Thyroid gland (tissue), 4 donors: ENCODE measurements at regions not wholly inside any gene's neighbourhood (a gene's known extent, or its start where the extent isn't known, plus 50 kb on each side); places are given as distances from the start of the nearest gene placed in this dataset.

ENCODE experiments used
- POLR2A ChIP-seq, 2 donors: fragments of 450-650 bp; IDR thresholded peaks; one replicate each; pipeline ENCODE4 v1.6.1; 2017; ENCODE audit warnings: antibody characterized with exemption in 2 of 2, mild to moderate bottlenecking in 2 of 2, moderate library complexity in 1 of 2
- TF ChIP-seq, protein P1 (sequence below), 6 experiments: fragments of 200-600 bp in 3 of 6; fragments of 450-650 bp in 3 of 6; sonication (generic) in 3 of 6; IDR thresholded peaks; one replicate each; pipeline ENCODE4 v1.5.1; 2016 to 2019; ENCODE audit warnings: antibody characterized with exemption in 6 of 6, mild to moderate bottlenecking in 2 of 6, inconsistent platforms in 1 of 6, moderate library complexity in 1 of 6

DNA sequence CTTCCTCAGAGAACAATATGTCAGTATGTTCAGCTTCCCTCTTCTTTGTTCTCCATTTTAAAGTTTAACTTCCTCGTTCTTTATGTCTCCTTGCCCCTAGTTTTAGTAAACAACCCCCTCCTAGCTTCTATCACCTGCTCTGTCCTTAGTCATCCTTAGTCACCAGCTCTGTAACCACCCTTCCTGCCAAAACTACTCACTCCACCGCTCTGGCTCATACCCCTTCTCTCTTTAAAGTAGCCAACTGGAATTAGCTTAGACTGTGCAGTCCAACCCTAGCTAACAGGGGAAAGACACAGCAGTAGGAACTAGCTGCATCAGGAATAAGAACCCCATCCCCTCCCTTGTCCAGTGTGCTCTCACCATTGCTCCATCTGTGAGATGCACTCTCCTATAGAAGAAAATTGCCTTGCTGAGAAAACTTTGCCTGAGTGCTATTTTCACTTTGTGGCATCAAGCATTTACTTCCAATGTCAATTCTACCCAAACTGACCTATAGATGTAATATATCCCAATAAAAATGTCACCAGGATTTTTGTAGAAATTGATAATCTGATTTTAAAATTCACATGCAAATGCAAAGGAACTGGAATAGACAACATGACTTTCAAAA is 603.2 kb downstream of the C12orf50 start:
- TF ChIP-seq, protein P1, sequence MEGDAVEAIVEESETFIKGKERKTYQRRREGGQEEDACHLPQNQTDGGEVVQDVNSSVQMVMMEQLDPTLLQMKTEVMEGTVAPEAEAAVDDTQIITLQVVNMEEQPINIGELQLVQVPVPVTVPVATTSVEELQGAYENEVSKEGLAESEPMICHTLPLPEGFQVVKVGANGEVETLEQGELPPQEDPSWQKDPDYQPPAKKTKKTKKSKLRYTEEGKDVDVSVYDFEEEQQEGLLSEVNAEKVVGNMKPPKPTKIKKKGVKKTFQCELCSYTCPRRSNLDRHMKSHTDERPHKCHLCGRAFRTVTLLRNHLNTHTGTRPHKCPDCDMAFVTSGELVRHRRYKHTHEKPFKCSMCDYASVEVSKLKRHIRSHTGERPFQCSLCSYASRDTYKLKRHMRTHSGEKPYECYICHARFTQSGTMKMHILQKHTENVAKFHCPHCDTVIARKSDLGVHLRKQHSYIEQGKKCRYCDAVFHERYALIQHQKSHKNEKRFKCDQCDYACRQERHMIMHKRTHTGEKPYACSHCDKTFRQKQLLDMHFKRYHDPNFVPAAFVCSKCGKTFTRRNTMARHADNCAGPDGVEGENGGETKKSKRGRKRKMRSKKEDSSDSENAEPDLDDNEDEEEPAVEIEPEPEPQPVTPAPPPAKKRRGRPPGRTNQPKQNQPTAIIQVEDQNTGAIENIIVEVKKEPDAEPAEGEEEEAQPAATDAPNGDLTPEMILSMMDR (IDR thresholded peaks at IDR 0.05), result no peak
- TF ChIP-seq POLR2A (IDR thresholded peaks at IDR 0.05), result no peak
